ENCODE measurements at regions not wholly inside any gene's neighbourhood (a gene's known extent, or its start where the extent isn't known, plus 50 kb on each side); places are given as distances from the start of the nearest gene placed in this dataset.

- TF ChIP-seq, protein P1, sequence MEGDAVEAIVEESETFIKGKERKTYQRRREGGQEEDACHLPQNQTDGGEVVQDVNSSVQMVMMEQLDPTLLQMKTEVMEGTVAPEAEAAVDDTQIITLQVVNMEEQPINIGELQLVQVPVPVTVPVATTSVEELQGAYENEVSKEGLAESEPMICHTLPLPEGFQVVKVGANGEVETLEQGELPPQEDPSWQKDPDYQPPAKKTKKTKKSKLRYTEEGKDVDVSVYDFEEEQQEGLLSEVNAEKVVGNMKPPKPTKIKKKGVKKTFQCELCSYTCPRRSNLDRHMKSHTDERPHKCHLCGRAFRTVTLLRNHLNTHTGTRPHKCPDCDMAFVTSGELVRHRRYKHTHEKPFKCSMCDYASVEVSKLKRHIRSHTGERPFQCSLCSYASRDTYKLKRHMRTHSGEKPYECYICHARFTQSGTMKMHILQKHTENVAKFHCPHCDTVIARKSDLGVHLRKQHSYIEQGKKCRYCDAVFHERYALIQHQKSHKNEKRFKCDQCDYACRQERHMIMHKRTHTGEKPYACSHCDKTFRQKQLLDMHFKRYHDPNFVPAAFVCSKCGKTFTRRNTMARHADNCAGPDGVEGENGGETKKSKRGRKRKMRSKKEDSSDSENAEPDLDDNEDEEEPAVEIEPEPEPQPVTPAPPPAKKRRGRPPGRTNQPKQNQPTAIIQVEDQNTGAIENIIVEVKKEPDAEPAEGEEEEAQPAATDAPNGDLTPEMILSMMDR (IDR thresholded peaks at IDR 0.05 in 8 of 11, conservative IDR thresholded peaks at IDR 0.05 in 3 of 11) = no peak
- TF ChIP-seq POLR2A (IDR thresholded peaks at IDR 0.05) = no peak
- no peak for TF ChIP-seq POLR2AphosphoS5 (IDR thresholded peaks at IDR 0.05)
These were observed 312.8 kb upstream of the PKDCC start for GRCh38 chr2:41735006-41735405.
